Naive thymus-derived CD4-positive, alpha-beta T cell (primary cell): ENCODE measurements at regions not wholly inside any gene's neighbourhood (a gene's known extent, or its start where the extent isn't known, plus 50 kb on each side); places are given as distances from the start of the nearest gene placed in this dataset.

Experiments used
- ATAC-seq: fragments of 150-1000 bp; cut with Tn5 transposase; 2 replicates; pipeline ENCODE4 v1.10.0; 2021; ENCODE audit warnings: mild to moderate bottlenecking, moderate library complexity
- CTCF ChIA-PET: fragments of 350-600 bp; sonication (Branson Sonifier 250); formaldehyde crosslinking; loops from one replicate; lab custom pipeline; 2021; ENCODE audit warnings: antibody characterized with exemption; lab: Charles Lee
- POLR2A ChIA-PET: fragments of 350-600 bp; sonication (Branson Sonifier 250); formaldehyde crosslinking; loops from one replicate; lab custom pipeline; 2021; ENCODE audit warnings: antibody characterized with exemption, inconsistent platforms; lab: Charles Lee
- DNase-seq, 9 donors: peaks; one replicate each; pipeline versions ENCODE4 v3.0.0 to v3.0.0-alpha.2; 2020 to 2022; ENCODE audit warnings: mixed read lengths in 1 of 9
- H3K27ac ChIP-seq: one replicate; pipeline ENCODE4 v1.7.0; 2013; ENCODE audit warnings: mild to moderate bottlenecking, low read depth, low read length, moderate library complexity
- H3K27me3 ChIP-seq, 2 donors: one replicate each; pipeline ENCODE4 v1.7.0; 2013; ENCODE audit warnings: low read length in 2 of 2, mild to moderate bottlenecking in 2 of 2, moderate library complexity in 2 of 2; ENCODE audit not compliant: control insufficient read depth in 2 of 2, insufficient read depth in 2 of 2
- H3K36me3 ChIP-seq, 3 experiments: 1 replicate in 2 of 3; 2 replicates in 1 of 3; pipeline ENCODE4 v1.7.0; 2013; ENCODE audit warnings: low read length in 3 of 3, mild to moderate bottlenecking in 3 of 3, moderate library complexity in 1 of 3; ENCODE audit not compliant: insufficient read depth in 3 of 3, control insufficient read depth in 2 of 3
- H3K4me1 ChIP-seq, 2 donors: one replicate each; pipeline ENCODE4 v1.7.0; 2013; ENCODE audit warnings: low read length in 2 of 2, mild to moderate bottlenecking in 2 of 2, moderate library complexity in 1 of 2; ENCODE audit not compliant: control insufficient read depth in 2 of 2, insufficient read depth in 2 of 2
- H3K4me3 ChIP-seq: 2 replicates; pipeline ENCODE4 v1.7.0; 2013; ENCODE audit warnings: mild to moderate bottlenecking, low read length
- H3K9me3 ChIP-seq, 3 experiments: 1 replicate in 2 of 3; 2 replicates in 1 of 3; pipeline ENCODE4 v1.7.0; 2013; ENCODE audit warnings: low read length in 3 of 3; ENCODE audit not compliant: control insufficient read depth in 2 of 3
- H3K27ac Mint-ChIP-seq, 9 donors: one replicate each; pipeline ENCODE4 v1.8.0; 2020 to 2022; ENCODE audit warnings: mixed read lengths in 9 of 9, mild to moderate bottlenecking in 8 of 9, moderate library complexity in 5 of 9, inconsistent platforms in 2 of 9
- H3K27me3 Mint-ChIP-seq, 5 donors: one replicate each; pipeline ENCODE4 v1.8.0; 2021 to 2022; ENCODE audit warnings: mixed read lengths in 5 of 5, mild to moderate bottlenecking in 1 of 5
- H3K36me3 Mint-ChIP-seq, 5 donors: one replicate each; pipeline ENCODE4 v1.8.0; 2020 to 2022; ENCODE audit warnings: mixed read lengths in 5 of 5, mild to moderate bottlenecking in 3 of 5, inconsistent platforms in 1 of 5
- H3K4me1 Mint-ChIP-seq, 7 donors: one replicate each; pipeline ENCODE4 v1.8.0; 2020 to 2022; ENCODE audit warnings: mixed read lengths in 7 of 7, mild to moderate bottlenecking in 3 of 7, inconsistent platforms in 1 of 7
- H3K4me3 Mint-ChIP-seq, 10 donors: one replicate each; pipeline ENCODE4 v1.8.0; 2020 to 2022; ENCODE audit warnings: mild to moderate bottlenecking in 10 of 10, mixed read lengths in 10 of 10, moderate library complexity in 6 of 10, inconsistent platforms in 2 of 10
- H3K9me3 Mint-ChIP-seq, 11 donors: one replicate each; pipeline ENCODE4 v1.8.0; 2020 to 2022; ENCODE audit warnings: mixed read lengths in 11 of 11, mild to moderate bottlenecking in 4 of 11, inconsistent platforms in 1 of 11, moderate library complexity in 1 of 11
- intact Hi-C, 2 donors: fragments of 100-400 bp; cut with micrococcal nuclease; formaldehyde crosslinking; loops; one replicate each; pipeline ENCODE4 v1.15.1; 2023

- Mint-ChIP-seq H3K4me3 (no peak overlapping the region), H3K27ac (no peak overlapping the region), H3K36me3 (peaks cover 0 to 3% (median 0%) of the 10 kb centered on the region in 5 donors), H3K9me3 (peaks cover 0 to 16% (median 0%) of the 10 kb centered on the region in 11 donors), H3K4me1 (peaks cover 0 to 5% (median 0%) of the 10 kb centered on the region in 7 donors), H3K27me3 (peaks cover 0 to 9% (median 2%) of the 10 kb centered on the region in 5 donors)
- no peaks in the 10 kb centered on the region for H3K27me3 ChIP-seq
- H3K27ac ChIP-seq, result no peak overlapping the region
- H3K36me3 ChIP-seq, result no peaks in the 10 kb centered on the region
- DNase-seq, result no peak
- H3K9me3 ChIP-seq, result no peaks in the 10 kb centered on the region
- ATAC-seq, result no peak
- ChIA-PET CTCF (no interaction called here), POLR2A (no interaction called here)
- H3K4me1 ChIP-seq, result no peaks in the 10 kb centered on the region
- intact Hi-C loops, result no loop called here
- no peak overlapping the region for H3K4me3 ChIP-seq
Measured at GRCh38 chr7:91556239-91556638, 292.0 kb downstream of the FZD1 start.

DNA sequence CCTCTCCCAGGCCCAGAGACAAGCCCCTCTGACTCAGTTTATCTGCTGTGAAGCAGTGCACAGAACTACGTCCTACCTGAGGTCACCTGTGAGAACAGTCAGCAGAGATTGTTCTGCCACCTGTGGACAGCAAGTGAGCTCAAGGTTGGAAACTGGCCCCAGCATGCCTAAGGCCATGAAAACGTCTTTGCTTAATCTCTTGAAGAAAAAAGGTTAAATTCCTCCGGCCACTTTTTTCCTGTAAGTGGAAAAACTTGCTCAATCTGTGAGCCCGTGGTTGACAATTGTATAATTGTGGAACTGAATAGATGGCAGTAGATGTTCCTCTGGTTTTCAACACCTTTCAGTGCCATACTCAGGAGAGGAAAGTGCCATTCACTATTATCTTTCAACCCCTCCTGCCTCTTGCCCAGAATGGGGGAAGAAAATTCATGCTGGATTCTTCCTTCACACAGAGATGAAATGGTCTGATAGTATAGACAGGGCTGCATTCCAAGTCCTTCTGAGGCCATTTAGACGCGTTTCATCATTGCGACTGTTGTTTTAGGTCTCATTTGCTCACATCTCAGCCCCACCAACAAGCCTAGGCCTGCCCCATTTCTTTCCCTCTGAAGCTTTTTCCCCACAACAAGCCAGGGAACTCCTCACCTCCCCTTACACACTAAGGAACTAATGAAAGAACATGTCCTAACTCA is 292.9 kb downstream of the FZD1 start:
- Mint-ChIP-seq H3K4me1 (peaks cover 0 to 5% (median 0%) of the 10 kb centered on the region in 7 donors), H3K4me3 (no peak overlapping the region), H3K9me3 (peaks cover 0 to 16% (median 0%) of the 10 kb centered on the region in 11 donors), H3K27me3 (peaks cover 0 to 9% (median 2%) of the 10 kb centered on the region in 5 donors), H3K36me3 (peaks cover 0 to 3% (median 0%) of the 10 kb centered on the region in 5 donors), H3K27ac (no peak overlapping the region)
- Histone ChIP-seq H3K4me1 (no peaks in the 10 kb centered on the region), H3K4me3 (no peak overlapping the region), H3K36me3 (no peaks in the 10 kb centered on the region), H3K27ac (no peak overlapping the region), H3K27me3 (no peaks in the 10 kb centered on the region), H3K9me3 (no peaks in the 10 kb centered on the region)
- DNase-seq (no peak), ATAC-seq (no peak)
- intact Hi-C loops, result no loop called here
- POLR2A ChIA-PET, result no interaction called here
- CTCF ChIA-PET, result no interaction called here

DNA sequence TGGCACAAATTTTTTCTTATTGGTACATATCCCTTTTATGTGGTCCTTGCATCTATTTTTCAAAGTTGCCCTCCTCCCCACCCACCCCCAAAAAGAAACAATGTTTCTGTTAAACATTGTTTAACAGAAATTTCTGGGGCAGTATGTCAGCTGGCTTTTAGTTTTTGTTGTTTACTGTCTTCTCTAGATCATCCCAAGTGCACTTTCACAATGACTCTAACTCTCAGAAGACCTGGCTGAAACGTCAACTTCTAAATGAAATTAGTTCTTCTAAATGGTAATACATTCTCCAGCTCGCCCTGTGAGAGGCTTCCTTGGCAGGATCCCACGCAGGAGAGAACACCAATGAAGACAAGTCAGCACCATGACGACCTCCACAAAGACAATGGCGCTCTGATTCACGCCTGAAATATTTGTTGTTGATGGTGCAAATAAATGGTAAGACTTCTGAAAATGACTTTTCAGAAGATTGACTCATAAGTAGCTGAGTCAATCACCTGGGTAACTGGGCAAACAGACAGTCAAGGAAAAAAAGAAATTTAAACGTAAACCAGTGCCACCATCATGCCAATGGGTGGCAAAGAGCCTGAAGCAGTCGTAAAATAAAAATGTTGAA is 293.7 kb downstream of the FZD1 start:
- Histone ChIP-seq H3K4me1 (no peaks in the 10 kb centered on the region), H3K36me3 (no peaks in the 10 kb centered on the region), H3K9me3 (no peaks in the 10 kb centered on the region), H3K4me3 (no peak overlapping the region), H3K27ac (no peak overlapping the region), H3K27me3 (no peaks in the 10 kb centered on the region)
- Mint-ChIP-seq H3K9me3 (peaks cover 0 to 16% (median 0%) of the 10 kb centered on the region in 11 donors), H3K27me3 (peaks cover 0 to 9% (median 2%) of the 10 kb centered on the region in 5 donors), H3K36me3 (peaks cover 0 to 3% (median 0%) of the 10 kb centered on the region in 5 donors), H3K4me3 (no peak overlapping the region), H3K4me1 (peaks cover 0 to 5% (median 0%) of the 10 kb centered on the region in 7 donors), H3K27ac (peak overlapping the region in 1 of 9 donors; percentile 1)
- ATAC-seq (no peak), DNase-seq (no peak)
- ChIA-PET CTCF (interaction anchor here (0.7 kb wide), 1 partner anchor 23 kb away, joined by 4 read pairs; no protein-coding TSS in a partner anchor), POLR2A (no interaction called here)
- intact Hi-C loops, result no loop called here

- no peak overlapping the region for H3K27ac ChIP-seq
- POLR2A ChIA-PET, result no interaction called here
- no peak overlapping the region for H3K4me3 Mint-ChIP-seq
- peaks cover 0 to 9% (median 2%) of the 10 kb centered on the region in 5 donors for H3K27me3 Mint-ChIP-seq
- H3K36me3 ChIP-seq, result no peaks in the 10 kb centered on the region
- H3K9me3 Mint-ChIP-seq, result peaks cover 0 to 16% (median 0%) of the 10 kb centered on the region in 11 donors
- CTCF ChIA-PET, result no interaction called here
- ATAC-seq (no peak), DNase-seq (no peak)
- H3K9me3 ChIP-seq, result no peaks in the 10 kb centered on the region
- H3K4me3 ChIP-seq, result no peak overlapping the region
- peaks cover 0 to 3% (median 0%) of the 10 kb centered on the region in 5 donors for H3K36me3 Mint-ChIP-seq
- intact Hi-C loops, result no loop called here
- H3K4me1 ChIP-seq, result no peaks in the 10 kb centered on the region
- no peaks in the 10 kb centered on the region for H3K27me3 ChIP-seq
- no peaks in the 10 kb centered on the region for H3K4me1 Mint-ChIP-seq
- no peak overlapping the region for H3K27ac Mint-ChIP-seq
Measured at GRCh38 chr7:91559947-91560346, 295.7 kb downstream of the FZD1 start.

DNA sequence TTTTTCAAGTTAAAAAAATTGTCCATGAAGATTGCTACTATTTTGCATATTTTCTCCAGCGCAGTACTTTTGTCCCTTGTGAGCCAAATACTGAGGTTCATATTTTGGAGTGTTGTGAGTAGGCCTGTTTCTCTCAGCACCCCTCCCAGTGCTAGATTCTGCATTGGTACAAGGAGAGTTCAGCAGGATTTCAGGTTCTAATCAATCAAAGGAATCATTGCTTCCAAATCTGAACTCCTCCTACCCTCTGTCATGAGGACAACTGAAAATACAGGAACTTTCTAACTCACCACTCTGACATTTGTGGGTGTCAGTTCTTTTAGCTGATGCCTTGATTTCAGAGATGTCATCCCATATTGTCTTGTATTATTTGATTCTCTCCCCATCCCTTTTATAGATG is 299.9 kb downstream of the FZD1 start:
- intact Hi-C loops, result no loop called here
- no peak overlapping the region for H3K4me3 Mint-ChIP-seq
- H3K4me1 Mint-ChIP-seq, result no peaks in the 10 kb centered on the region

GRCh38 chr7:91564541-91564940 is 300.3 kb downstream of the FZD1 start:
- ATAC-seq, result no peak
- Histone ChIP-seq H3K27me3 (no peaks in the 10 kb centered on the region), H3K4me1 (no peaks in the 10 kb centered on the region), H3K36me3 (no peaks in the 10 kb centered on the region), H3K4me3 (no peak overlapping the region), H3K27ac (no peak overlapping the region), H3K9me3 (no peaks in the 10 kb centered on the region)
- intact Hi-C loops, result no loop called here
- H3K4me3 Mint-ChIP-seq, result no peak overlapping the region
- no peak for DNase-seq
- H3K9me3 Mint-ChIP-seq, result peaks cover 0 to 15% (median under 1%) of the 10 kb centered on the region in 11 donors
- H3K36me3 Mint-ChIP-seq, result peaks cover 0 to 3% (median 0%) of the 10 kb centered on the region in 5 donors
- ChIA-PET CTCF (no interaction called here), POLR2A (no interaction called here)
- no peaks in the 10 kb centered on the region for H3K4me1 Mint-ChIP-seq
- peaks cover 0 to 11% (median 5%) of the 10 kb centered on the region in 5 donors for H3K27me3 Mint-ChIP-seq
- no peak overlapping the region for H3K27ac Mint-ChIP-seq

More for the DNA sequence above, 299.9 kb downstream of the FZD1 start:
- Mint-ChIP-seq H3K9me3 (peaks cover 0 to 18% (median 0%) of the 10 kb centered on the region in 11 donors), H3K27me3 (peaks cover 0 to 11% (median 5%) of the 10 kb centered on the region in 5 donors), H3K36me3 (peaks cover 0 to 3% (median 0%) of the 10 kb centered on the region in 5 donors), H3K27ac (no peak overlapping the region)
- DNase-seq, result no peak
- H3K4me3 ChIP-seq, result no peak overlapping the region
- no peak for ATAC-seq
- POLR2A ChIA-PET, result no interaction called here
- CTCF ChIA-PET, result no interaction called here
- H3K9me3 ChIP-seq, result no peaks in the 10 kb centered on the region
- H3K36me3 ChIP-seq, result no peaks in the 10 kb centered on the region
- no peaks in the 10 kb centered on the region for H3K4me1 ChIP-seq
- H3K27ac ChIP-seq, result no peak overlapping the region
- no peaks in the 10 kb centered on the region for H3K27me3 ChIP-seq
